GM18502 (cell line): ENCODE measurements at regions not wholly inside any gene's neighbourhood (a gene's known extent, or its start where the extent isn't known, plus 50 kb on each side); places are given as distances from the start of the nearest gene placed in this dataset.

Source experiments
- ATAC-seq: cut with Tn5 transposase; IDR thresholded peaks from one replicate; pipeline ENCODE4 v1.9.1; 2021; ENCODE audit warnings: mild to moderate bottlenecking; ENCODE audit not compliant: unreplicated experiment, poor library complexity

- ATAC-seq, result peak; percentile 59
Observed at GRCh38 chr5:74576941-74577456, 63.5 kb downstream of the ENC1 start.

GRCh38 chr5:74575741-74576538 is 64.6 kb downstream of the ENC1 start:
- no peak for ATAC-seq

GRCh38 chr5:74570250-74570649 is 70.3 kb downstream of the ENC1 start:
- ATAC-seq, result no peak

GRCh38 chr5:74567411-74567995 is 73.0 kb downstream of the ENC1 start:
- ATAC-seq, result no peak

GRCh38 chr5:74562122-74562521 is 78.4 kb downstream of the ENC1 start:
- ATAC-seq, result no peak

- no peak for ATAC-seq
Observed at GRCh38 chr5:74560245-74560644, 80.3 kb downstream of the ENC1 start.

GRCh38 chr5:74556631-74557595 is 83.6 kb downstream of the ENC1 start:
- no peak for ATAC-seq

GRCh38 chr5:74556006-74556405 is 84.5 kb downstream of the ENC1 start:
- no peak for ATAC-seq

- ATAC-seq, result no peak
Observed at GRCh38 chr5:74552101-74552500, 88.4 kb downstream of the ENC1 start.

GRCh38 chr5:74550927-74551326 is 89.6 kb downstream of the ENC1 start:
- no peak for ATAC-seq

- no peak for ATAC-seq
Observed at GRCh38 chr5:74549384-74549783, 91.1 kb downstream of the ENC1 start.

GRCh38 chr5:74546796-74547195 is 93.7 kb downstream of the ENC1 start:
- no peak for ATAC-seq

GRCh38 chr5:74544811-74545210 is 95.7 kb downstream of the ENC1 start:
- ATAC-seq, result no peak

- ATAC-seq, result no peak
Observed at GRCh38 chr5:74543162-74543995, 97.1 kb downstream of the ENC1 start.

- ATAC-seq, result no peak
Observed at GRCh38 chr5:74542482-74542881, 98.0 kb downstream of the ENC1 start.

- no peak for ATAC-seq
Observed at GRCh38 chr5:74541381-74541781, 99.1 kb downstream of the ENC1 start.

- no peak for ATAC-seq
Observed at GRCh38 chr5:74540622-74541021, 99.9 kb downstream of the ENC1 start.

- ATAC-seq, result no peak
Observed at GRCh38 chr5:74539986-74540385, 100.5 kb downstream of the ENC1 start.

GRCh38 chr5:74538206-74538661 is 102.3 kb downstream of the ENC1 start:
- ATAC-seq, result no peak

- no peak for ATAC-seq
Observed at GRCh38 chr5:74536658-74537057, 103.9 kb downstream of the ENC1 start.
